ENCODE measurements at regions not wholly inside any gene's neighbourhood (a gene's known extent, or its start where the extent isn't known, plus 50 kb on each side); places are given as distances from the start of the nearest gene placed in this dataset.

DNA sequence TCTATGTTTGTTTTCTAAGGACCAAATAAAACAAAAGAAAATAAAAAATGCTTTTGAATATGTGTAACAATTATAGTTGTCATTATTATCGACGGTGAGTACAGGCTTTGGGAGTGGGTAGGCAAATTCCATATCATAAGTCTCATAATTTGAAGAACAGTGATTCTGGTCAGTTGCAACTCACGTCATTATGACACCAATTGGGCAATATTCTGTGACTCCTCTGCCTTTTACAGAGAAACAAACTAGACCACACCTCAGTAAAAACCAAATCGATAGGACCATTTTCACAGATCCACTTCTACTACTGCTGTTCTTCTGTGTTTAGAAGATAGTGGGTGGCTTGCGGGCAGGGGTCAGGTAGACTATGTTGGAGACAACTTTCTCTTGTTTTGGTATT is 250.1 kb downstream of the C4orf33 start:
- H3K27me3 Mint-ChIP-seq: no peaks in the 10 kb centered on the region
- CTCF ChIA-PET: no interaction called here
- no peak overlapping the region for H3K27ac ChIP-seq (ENCODE audit: low read length in 2 of 2)
- H2AFZ ChIP-seq (ENCODE audit: insufficient read depth, low read depth, low read length, poor library complexity, severe bottlenecking): no peak overlapping the region
- intact Hi-C loops (cut with micrococcal nuclease): no loop called here
- no peaks in the 10 kb centered on the region for H3K9me3 Mint-ChIP-seq (ENCODE audit: insufficient read depth)
- no peak overlapping the region for H3K9ac ChIP-seq (ENCODE audit: low read length)
- H3K4me1 ChIP-seq (ENCODE audit: control insufficient read depth in 2 of 2, insufficient read depth in 2 of 2, low read length in 2 of 2): no peaks in the 10 kb centered on the region
- H3K4me2 ChIP-seq (replicated peaks; ENCODE audit: low read depth, low read length, poor library complexity, severe bottlenecking): no peak overlapping the region
- ATAC-seq (ENCODE audit: low read depth) (no peak), DNase-seq (no peak)
- peaks cover 0 to under 1% (median 0%) of the 10 kb centered on the region in 4 experiments for H3K27me3 ChIP-seq (replicated peaks in 1 of 4; ENCODE audit: control extremely low read depth in 1 of 4, control insufficient read depth in 3 of 4, insufficient read depth in 4 of 4, low read length in 3 of 4)
- H4K20me1 ChIP-seq (ENCODE audit: control insufficient read depth, insufficient read depth, low read length, poor library complexity, severe bottlenecking): no peaks in the 10 kb centered on the region
- no peaks in the 10 kb centered on the region for H3K36me3 ChIP-seq (replicated peaks in 1 of 2; ENCODE audit: control extremely low read depth in 1 of 2, control insufficient read depth in 1 of 2, extremely low read depth in 1 of 2, insufficient read depth in 2 of 2, low read length in 1 of 2)
- H3K79me2 ChIP-seq (ENCODE audit: control insufficient read depth, insufficient read depth, low read length): no peaks in the 10 kb centered on the region
- no peak overlapping the region for H3K4me3 ChIP-seq (ENCODE audit: control extremely low read depth in 1 of 5, extremely low read depth in 1 of 5, insufficient read depth in 1 of 5, low read depth in 2 of 5, low read length in 4 of 5)
- no peak overlapping the region for H3K4me3 Mint-ChIP-seq
- no peaks in the 10 kb centered on the region for H3K4me1 Mint-ChIP-seq
- TF ChIP-seq, protein P1, sequence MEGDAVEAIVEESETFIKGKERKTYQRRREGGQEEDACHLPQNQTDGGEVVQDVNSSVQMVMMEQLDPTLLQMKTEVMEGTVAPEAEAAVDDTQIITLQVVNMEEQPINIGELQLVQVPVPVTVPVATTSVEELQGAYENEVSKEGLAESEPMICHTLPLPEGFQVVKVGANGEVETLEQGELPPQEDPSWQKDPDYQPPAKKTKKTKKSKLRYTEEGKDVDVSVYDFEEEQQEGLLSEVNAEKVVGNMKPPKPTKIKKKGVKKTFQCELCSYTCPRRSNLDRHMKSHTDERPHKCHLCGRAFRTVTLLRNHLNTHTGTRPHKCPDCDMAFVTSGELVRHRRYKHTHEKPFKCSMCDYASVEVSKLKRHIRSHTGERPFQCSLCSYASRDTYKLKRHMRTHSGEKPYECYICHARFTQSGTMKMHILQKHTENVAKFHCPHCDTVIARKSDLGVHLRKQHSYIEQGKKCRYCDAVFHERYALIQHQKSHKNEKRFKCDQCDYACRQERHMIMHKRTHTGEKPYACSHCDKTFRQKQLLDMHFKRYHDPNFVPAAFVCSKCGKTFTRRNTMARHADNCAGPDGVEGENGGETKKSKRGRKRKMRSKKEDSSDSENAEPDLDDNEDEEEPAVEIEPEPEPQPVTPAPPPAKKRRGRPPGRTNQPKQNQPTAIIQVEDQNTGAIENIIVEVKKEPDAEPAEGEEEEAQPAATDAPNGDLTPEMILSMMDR (IDR thresholded peaks at IDR 0.05): no peak
- TF ChIP-seq EZH2 (IDR thresholded peaks at IDR 0.05; ENCODE audit: borderline replicate concordance, insufficient read depth, low read depth, low read length, poor library complexity, severe bottlenecking): no peak
- POLR2A ChIA-PET: no interaction called here
- no CpG with 5 or more reads among the region's 5 CpGs for WGBS (ENCODE audit: insufficient coverage)
- no peak overlapping the region for H3K27ac Mint-ChIP-seq
- no peaks in the 10 kb centered on the region for H3K9me3 ChIP-seq (ENCODE audit: control extremely low read depth in 1 of 3, control insufficient read depth in 2 of 3, insufficient read depth in 1 of 3, low read length in 2 of 3)

DNA sequence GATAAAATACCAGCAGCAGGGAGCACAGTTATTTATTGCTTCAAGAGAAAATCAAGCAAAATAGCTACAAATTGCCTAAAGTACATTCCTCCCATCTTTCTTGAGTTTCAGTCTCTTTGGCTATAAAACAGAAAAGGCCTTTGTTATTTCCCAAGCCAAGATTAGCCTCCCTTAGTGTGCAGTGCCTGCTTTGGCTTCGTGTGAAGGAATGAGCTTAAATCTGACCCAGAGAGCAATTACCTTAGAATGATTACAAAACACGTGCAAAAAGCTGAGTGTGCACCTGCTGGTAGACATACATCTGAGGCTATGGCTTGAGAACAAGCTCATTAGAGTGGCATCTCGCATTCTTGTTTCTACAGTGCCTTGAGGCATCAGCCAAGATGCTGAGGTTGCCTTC is 250.8 kb downstream of the C4orf33 start:
- no peak overlapping the region for H3K9ac ChIP-seq (ENCODE audit: low read length)
- H3K36me3 ChIP-seq (replicated peaks in 1 of 2; ENCODE audit: control extremely low read depth in 1 of 2, control insufficient read depth in 1 of 2, extremely low read depth in 1 of 2, insufficient read depth in 2 of 2, low read length in 1 of 2): no peaks in the 10 kb centered on the region
- no peaks in the 10 kb centered on the region for H3K27me3 ChIP-seq (replicated peaks in 1 of 4; ENCODE audit: control extremely low read depth in 1 of 4, control insufficient read depth in 3 of 4, insufficient read depth in 4 of 4, low read length in 3 of 4)
- Mint-ChIP-seq H3K27me3 (no peaks in the 10 kb centered on the region), H3K27ac (no peak overlapping the region), H3K4me3 (no peak overlapping the region), H3K4me1 (no peaks in the 10 kb centered on the region), H3K9me3 (ENCODE audit: insufficient read depth) (no peaks in the 10 kb centered on the region)
- CTCF ChIA-PET: no interaction called here
- no peaks in the 10 kb centered on the region for H3K79me2 ChIP-seq (ENCODE audit: control insufficient read depth, insufficient read depth, low read length)
- POLR2A ChIA-PET: no interaction called here
- H3K4me2 ChIP-seq (replicated peaks; ENCODE audit: low read depth, low read length, poor library complexity, severe bottlenecking): no peak overlapping the region
- H3K4me3 ChIP-seq (ENCODE audit: control extremely low read depth in 1 of 5, extremely low read depth in 1 of 5, insufficient read depth in 1 of 5, low read depth in 2 of 5, low read length in 4 of 5): no peak overlapping the region
- ATAC-seq (ENCODE audit: low read depth) (no peak), DNase-seq (no peak)
- no peak for TF ChIP-seq EZH2 (IDR thresholded peaks at IDR 0.05; ENCODE audit: borderline replicate concordance, insufficient read depth, low read depth, low read length, poor library complexity, severe bottlenecking)
- TF ChIP-seq, protein P1 (IDR thresholded peaks at IDR 0.05): no peak
- no peaks in the 10 kb centered on the region for H4K20me1 ChIP-seq (ENCODE audit: control insufficient read depth, insufficient read depth, low read length, poor library complexity, severe bottlenecking)
- H2AFZ ChIP-seq (ENCODE audit: insufficient read depth, low read depth, low read length, poor library complexity, severe bottlenecking): no peak overlapping the region
- intact Hi-C loops (cut with micrococcal nuclease): no loop called here
- WGBS (ENCODE audit: insufficient coverage): 79% methylated on average over 3 of the region's 3 CpGs
- no peaks in the 10 kb centered on the region for H3K4me1 ChIP-seq (ENCODE audit: control insufficient read depth in 2 of 2, insufficient read depth in 2 of 2, low read length in 2 of 2)
- H3K27ac ChIP-seq (ENCODE audit: low read length in 2 of 2): no peak overlapping the region
- no peaks in the 10 kb centered on the region for H3K9me3 ChIP-seq (ENCODE audit: control extremely low read depth in 1 of 3, control insufficient read depth in 2 of 3, insufficient read depth in 1 of 3, low read length in 2 of 3)

Data from B cell (primary cell).